ENCODE measurements at regions not wholly inside any gene's neighbourhood (a gene's known extent, or its start where the extent isn't known, plus 50 kb on each side); places are given as distances from the start of the nearest gene placed in this dataset.

- Histone ChIP-seq H3K4me1 (ENCODE audit: insufficient read depth, low read length, poor library complexity, severe bottlenecking) (no peaks in the 10 kb centered on the region), H3K27ac (ENCODE audit: low read depth, low read length, poor library complexity, severe bottlenecking) (no peak overlapping the region), H3K4me3 (ENCODE audit: low read depth, low read length, poor library complexity, severe bottlenecking) (no peak overlapping the region), H3K9me3 (ENCODE audit: low read depth, low read length, poor library complexity, severe bottlenecking) (no peaks in the 10 kb centered on the region), H3K36me3 (ENCODE audit: insufficient read depth, low read length, poor library complexity, severe bottlenecking) (no peaks in the 10 kb centered on the region), H3K27me3 (replicated peaks; ENCODE audit: insufficient read depth, low read depth, low read length, poor library complexity) (no peaks in the 10 kb centered on the region)
- intact Hi-C loops (cut with micrococcal nuclease; ENCODE audit: unreplicated experiment) = no loop called here
- ChIA-PET CTCF (no interaction called here), POLR2A (ENCODE audit: low non-redundant PET) (no interaction called here)
- no peak for TF ChIP-seq EZH2 (IDR thresholded peaks at IDR 0.05; ENCODE audit: borderline replicate concordance, low read depth, low read length, poor library complexity, severe bottlenecking)
- TF ChIP-seq CTCF (conservative IDR thresholded peaks at IDR 0.05; ENCODE audit: low read depth, low read length) = no peak
- DNase-seq (ENCODE audit: low spot score) = no peak
- BruUV-seq (replicated peaks) = no TSS peak
These were observed 992.7 kb upstream of the CDH2 start for GRCh38 chr18:29169599-29169998.

- Histone ChIP-seq H3K4me3 (ENCODE audit: low read depth, low read length, poor library complexity, severe bottlenecking) (no peak overlapping the region), H3K4me1 (ENCODE audit: insufficient read depth, low read length, poor library complexity, severe bottlenecking) (no peaks in the 10 kb centered on the region), H3K36me3 (ENCODE audit: insufficient read depth, low read length, poor library complexity, severe bottlenecking) (no peaks in the 10 kb centered on the region), H3K9me3 (ENCODE audit: low read depth, low read length, poor library complexity, severe bottlenecking) (no peaks in the 10 kb centered on the region), H3K27ac (ENCODE audit: low read depth, low read length, poor library complexity, severe bottlenecking) (no peak overlapping the region), H3K27me3 (replicated peaks; ENCODE audit: insufficient read depth, low read depth, low read length, poor library complexity) (no peaks in the 10 kb centered on the region)
- peak; percentile 64 for DNase-seq (ENCODE audit: low spot score)
- intact Hi-C loops (cut with micrococcal nuclease; ENCODE audit: unreplicated experiment) = no loop called here
- CTCF ChIA-PET = no interaction called here
- POLR2A ChIA-PET (ENCODE audit: low non-redundant PET) = no interaction called here
- TF ChIP-seq EZH2 (IDR thresholded peaks at IDR 0.05; ENCODE audit: borderline replicate concordance, low read depth, low read length, poor library complexity, severe bottlenecking) (no peak), CTCF (conservative IDR thresholded peaks at IDR 0.05; ENCODE audit: low read depth, low read length) (no peak)
- BruUV-seq (replicated peaks) = no TSS peak
These were observed 988.2 kb upstream of the CDH2 start for GRCh38 chr18:29164993-29165599.

GRCh38 chr18:29164020-29164706 is 987.2 kb upstream of the CDH2 start:
- Histone ChIP-seq H3K36me3 (ENCODE audit: insufficient read depth, low read length, poor library complexity, severe bottlenecking) (no peaks in the 10 kb centered on the region), H3K4me1 (ENCODE audit: insufficient read depth, low read length, poor library complexity, severe bottlenecking) (no peaks in the 10 kb centered on the region), H3K27me3 (replicated peaks; ENCODE audit: insufficient read depth, low read depth, low read length, poor library complexity) (no peaks in the 10 kb centered on the region), H3K9me3 (ENCODE audit: low read depth, low read length, poor library complexity, severe bottlenecking) (no peaks in the 10 kb centered on the region), H3K4me3 (ENCODE audit: low read depth, low read length, poor library complexity, severe bottlenecking) (no peak overlapping the region), H3K27ac (ENCODE audit: low read depth, low read length, poor library complexity, severe bottlenecking) (no peak overlapping the region)
- BruUV-seq (replicated peaks) = no TSS peak
- no peak for TF ChIP-seq EZH2 (IDR thresholded peaks at IDR 0.05; ENCODE audit: borderline replicate concordance, low read depth, low read length, poor library complexity, severe bottlenecking)
- no peak for TF ChIP-seq CTCF (conservative IDR thresholded peaks at IDR 0.05; ENCODE audit: low read depth, low read length)
- intact Hi-C loops (cut with micrococcal nuclease; ENCODE audit: unreplicated experiment) = no loop called here
- ChIA-PET POLR2A (ENCODE audit: low non-redundant PET) (no interaction called here), CTCF (no interaction called here)
- peak; percentile 42 for DNase-seq (ENCODE audit: low spot score)

Measured in A673 (cell line).